ENCODE measurements at regions not wholly inside any gene's neighbourhood (a gene's known extent, or its start where the extent isn't known, plus 50 kb on each side); places are given as distances from the start of the nearest gene placed in this dataset.

GRCh38 chr20:62537649-62538292 lies 62.0 kb upstream of the GATA5 start:
- DNase-seq (ENCODE audit: low read depth in 1 of 2, low spot score in 1 of 2) = no peak
- TF ChIP-seq JUND (IDR thresholded peaks at IDR 0.05; ENCODE audit: low read depth) = no peak
- in situ Hi-C loops (cut with HindIII; ENCODE audit: low pct_unique_long_range_greater_than_20kb, low sequenced_read_pairs) = no loop called here

- in situ Hi-C loops (cut with HindIII; ENCODE audit: low pct_unique_long_range_greater_than_20kb, low sequenced_read_pairs) = no loop called here
- TF ChIP-seq JUND (IDR thresholded peaks at IDR 0.05; ENCODE audit: low read depth) = no peak
- DNase-seq (ENCODE audit: low read depth in 1 of 2, low spot score in 1 of 2) = no peak
Measured at GRCh38 chr20:62539198-62540045, 63.6 kb upstream of the GATA5 start.

- no peak for TF ChIP-seq JUND (IDR thresholded peaks at IDR 0.05; ENCODE audit: low read depth)
- in situ Hi-C loops (cut with HindIII; ENCODE audit: low pct_unique_long_range_greater_than_20kb, low sequenced_read_pairs) = no loop called here
- no peak for DNase-seq (ENCODE audit: low read depth in 1 of 2, low spot score in 1 of 2)
Measured at GRCh38 chr20:62540504-62540903, 64.7 kb upstream of the GATA5 start.

GRCh38 chr20:62542862-62543261 lies 67.1 kb upstream of the GATA5 start:
- DNase-seq (ENCODE audit: low read depth in 1 of 2, low spot score in 1 of 2) = no peak
- in situ Hi-C loops (cut with HindIII; ENCODE audit: low pct_unique_long_range_greater_than_20kb, low sequenced_read_pairs) = no loop called here
- TF ChIP-seq JUND (IDR thresholded peaks at IDR 0.05; ENCODE audit: low read depth) = no peak

GRCh38 chr20:62543470-62544302 lies 67.9 kb upstream of the GATA5 start:
- no peak for DNase-seq (ENCODE audit: low read depth in 1 of 2, low spot score in 1 of 2)
- in situ Hi-C loops (cut with HindIII; ENCODE audit: low pct_unique_long_range_greater_than_20kb, low sequenced_read_pairs) = no loop called here
- no peak for TF ChIP-seq JUND (IDR thresholded peaks at IDR 0.05; ENCODE audit: low read depth)

GRCh38 chr20:62544505-62545055 lies 68.8 kb upstream of the GATA5 start:
- DNase-seq (ENCODE audit: low read depth in 1 of 2, low spot score in 1 of 2) = no peak
- no peak for TF ChIP-seq JUND (IDR thresholded peaks at IDR 0.05; ENCODE audit: low read depth)
- in situ Hi-C loops (cut with HindIII; ENCODE audit: low pct_unique_long_range_greater_than_20kb, low sequenced_read_pairs) = no loop called here

- no peak for DNase-seq (ENCODE audit: low read depth in 1 of 2, low spot score in 1 of 2)
- TF ChIP-seq JUND (IDR thresholded peaks at IDR 0.05; ENCODE audit: low read depth) = no peak
- in situ Hi-C loops (cut with HindIII; ENCODE audit: low pct_unique_long_range_greater_than_20kb, low sequenced_read_pairs) = no loop called here
Measured at GRCh38 chr20:62545271-62545670, 69.5 kb upstream of the GATA5 start.

GRCh38 chr20:62545901-62546525 lies 70.2 kb upstream of the GATA5 start:
- in situ Hi-C loops (cut with HindIII; ENCODE audit: low pct_unique_long_range_greater_than_20kb, low sequenced_read_pairs) = no loop called here

GRCh38 chr20:62546606-62547005 lies 70.8 kb upstream of the GATA5 start:
- TF ChIP-seq JUND (IDR thresholded peaks at IDR 0.05; ENCODE audit: low read depth) = no peak
- in situ Hi-C loops (cut with HindIII; ENCODE audit: low pct_unique_long_range_greater_than_20kb, low sequenced_read_pairs) = no loop called here
- no peak for DNase-seq (ENCODE audit: low read depth in 1 of 2, low spot score in 1 of 2)

More at GRCh38 chr20:62545901-62546525, 70.2 kb upstream of the GATA5 start:
- DNase-seq (ENCODE audit: low read depth in 1 of 2, low spot score in 1 of 2) = no peak
- TF ChIP-seq JUND (IDR thresholded peaks at IDR 0.05; ENCODE audit: low read depth) = no peak

- no peak for DNase-seq (ENCODE audit: low read depth in 1 of 2, low spot score in 1 of 2)
- in situ Hi-C loops (cut with HindIII; ENCODE audit: low pct_unique_long_range_greater_than_20kb, low sequenced_read_pairs) = no loop called here
- TF ChIP-seq JUND (IDR thresholded peaks at IDR 0.05; ENCODE audit: low read depth) = no peak
Measured at GRCh38 chr20:62547364-62547763, 71.6 kb upstream of the GATA5 start.

- DNase-seq (ENCODE audit: low read depth in 1 of 2, low spot score in 1 of 2) = no peak
Measured at GRCh38 chr20:62548471-62548870, 72.7 kb upstream of the GATA5 start.

GRCh38 chr20:62549029-62549428 lies 73.2 kb upstream of the GATA5 start:
- no peak for TF ChIP-seq JUND (IDR thresholded peaks at IDR 0.05; ENCODE audit: low read depth)
- DNase-seq (ENCODE audit: low read depth in 1 of 2, low spot score in 1 of 2) = no peak
- in situ Hi-C loops (cut with HindIII; ENCODE audit: low pct_unique_long_range_greater_than_20kb, low sequenced_read_pairs) = no loop called here

More at GRCh38 chr20:62548471-62548870, 72.7 kb upstream of the GATA5 start:
- no peak for TF ChIP-seq JUND (IDR thresholded peaks at IDR 0.05; ENCODE audit: low read depth)
- in situ Hi-C loops (cut with HindIII; ENCODE audit: low pct_unique_long_range_greater_than_20kb, low sequenced_read_pairs) = no loop called here
